ENCODE measurements at regions not wholly inside any gene's neighbourhood (a gene's known extent, or its start where the extent isn't known, plus 50 kb on each side); places are given as distances from the start of the nearest gene placed in this dataset.
A peak's percentile ranks its signal among the peaks of the same experiment; 100 is the strongest.

DNA sequence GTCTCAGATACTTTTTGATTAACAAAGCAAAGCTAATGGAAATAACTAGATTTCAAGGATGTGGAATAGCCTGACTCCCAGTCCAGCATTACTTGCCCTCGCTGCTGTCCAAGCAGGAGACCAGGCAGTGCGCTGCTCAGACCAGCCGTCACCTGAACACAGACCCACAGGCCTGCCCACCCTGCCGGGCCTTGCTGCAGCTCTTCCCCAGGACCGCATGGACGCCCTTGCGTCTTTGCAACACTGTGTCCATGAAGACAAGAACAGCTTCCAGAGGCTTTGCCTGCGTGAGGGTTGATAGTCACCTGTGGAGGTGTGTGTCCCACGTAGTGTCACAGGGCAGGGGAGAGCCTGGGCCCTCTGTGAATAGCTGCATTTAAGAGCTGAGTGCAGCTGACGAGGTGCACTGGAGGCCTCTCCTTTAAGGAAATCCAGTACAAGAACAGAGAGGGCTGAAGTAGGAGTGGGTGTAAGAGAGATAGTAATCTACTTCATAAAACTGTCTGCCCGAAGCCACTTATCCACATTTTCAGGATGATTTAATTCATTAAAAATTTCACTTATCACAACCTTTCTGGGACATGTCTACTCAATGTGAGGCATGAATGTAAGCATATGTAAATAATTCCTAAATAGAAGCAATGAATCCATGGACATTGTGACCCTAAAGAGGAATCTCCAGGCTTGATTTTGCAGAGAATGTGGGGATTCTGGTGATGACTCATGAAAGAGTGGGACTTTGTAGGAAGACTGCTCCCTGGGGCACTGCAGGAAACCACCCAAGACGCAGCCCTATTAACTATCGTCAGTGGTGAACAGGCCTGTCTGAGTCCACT is 176.2 kb upstream of the RAB4A start:
- WGBS, 2 donors: 75 to 79% methylated on average over 13 of the region's 13 CpGs
- H3K4me3 ChIP-seq (ENCODE audit: low read depth, poor library complexity, severe bottlenecking): no peak overlapping the region
- peak in 1 of 2 donors; percentile 83 for DNase-seq (ENCODE audit: low spot score in 2 of 2)
- TF ChIP-seq POLR2A (IDR thresholded peaks at IDR 0.05): no peak
- TF ChIP-seq, protein P1, sequence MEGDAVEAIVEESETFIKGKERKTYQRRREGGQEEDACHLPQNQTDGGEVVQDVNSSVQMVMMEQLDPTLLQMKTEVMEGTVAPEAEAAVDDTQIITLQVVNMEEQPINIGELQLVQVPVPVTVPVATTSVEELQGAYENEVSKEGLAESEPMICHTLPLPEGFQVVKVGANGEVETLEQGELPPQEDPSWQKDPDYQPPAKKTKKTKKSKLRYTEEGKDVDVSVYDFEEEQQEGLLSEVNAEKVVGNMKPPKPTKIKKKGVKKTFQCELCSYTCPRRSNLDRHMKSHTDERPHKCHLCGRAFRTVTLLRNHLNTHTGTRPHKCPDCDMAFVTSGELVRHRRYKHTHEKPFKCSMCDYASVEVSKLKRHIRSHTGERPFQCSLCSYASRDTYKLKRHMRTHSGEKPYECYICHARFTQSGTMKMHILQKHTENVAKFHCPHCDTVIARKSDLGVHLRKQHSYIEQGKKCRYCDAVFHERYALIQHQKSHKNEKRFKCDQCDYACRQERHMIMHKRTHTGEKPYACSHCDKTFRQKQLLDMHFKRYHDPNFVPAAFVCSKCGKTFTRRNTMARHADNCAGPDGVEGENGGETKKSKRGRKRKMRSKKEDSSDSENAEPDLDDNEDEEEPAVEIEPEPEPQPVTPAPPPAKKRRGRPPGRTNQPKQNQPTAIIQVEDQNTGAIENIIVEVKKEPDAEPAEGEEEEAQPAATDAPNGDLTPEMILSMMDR (IDR thresholded peaks at IDR 0.05): no peak
- intact Hi-C loops (cut with DNase I; ENCODE audit: low total_unique reads): no loop called here

DNA sequence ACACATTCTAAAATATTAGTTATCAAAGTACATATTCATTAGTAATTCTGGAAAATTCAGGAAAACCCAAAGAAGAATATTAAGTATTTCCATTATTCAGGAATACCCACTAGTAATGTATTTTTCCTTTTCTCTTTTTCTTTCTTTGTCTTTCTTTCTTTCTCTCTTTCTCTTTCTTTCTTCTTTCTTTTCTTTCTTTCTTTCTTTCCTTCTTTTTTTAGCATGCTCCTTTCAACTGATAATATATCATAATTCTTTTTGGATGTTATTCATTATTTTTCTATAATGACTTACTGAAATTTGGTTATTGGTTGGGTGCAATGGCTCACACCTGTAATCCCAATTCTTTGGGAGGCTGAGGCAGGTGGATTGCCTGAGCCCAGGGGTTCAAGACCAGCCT is 175.6 kb upstream of the RAB4A start:
- no peak overlapping the region for H3K4me3 ChIP-seq (ENCODE audit: low read depth, poor library complexity, severe bottlenecking)
- intact Hi-C loops (cut with DNase I; ENCODE audit: low total_unique reads): no loop called here

DNA sequence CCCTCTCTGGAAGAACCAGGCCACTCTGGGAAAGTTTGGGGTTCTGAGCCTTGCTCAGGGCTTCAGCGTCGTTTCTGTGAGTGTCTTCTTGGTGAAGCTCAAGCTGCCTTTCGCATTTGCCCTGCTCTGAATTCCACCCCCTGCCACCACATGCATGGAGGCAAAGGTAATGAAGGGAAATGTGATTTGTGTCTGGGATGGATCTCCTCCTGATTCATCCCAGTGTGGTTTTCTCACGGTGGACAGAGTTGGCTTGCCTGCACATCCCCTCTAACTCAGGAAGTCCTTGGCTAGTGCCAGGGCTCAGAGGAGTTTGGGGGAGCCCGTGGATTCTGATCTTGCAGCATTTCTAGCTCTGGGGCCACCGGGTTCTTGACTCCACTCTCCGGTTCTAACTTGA is 173.6 kb upstream of the RAB4A start:
- WGBS, 2 donors: 84 to 89% methylated on average over 7 of the region's 7 CpGs
- TF ChIP-seq POLR2A (IDR thresholded peaks at IDR 0.05): no peak
- TF ChIP-seq, protein P1 (IDR thresholded peaks at IDR 0.05): no peak
- H3K4me3 ChIP-seq (ENCODE audit: low read depth, poor library complexity, severe bottlenecking): no peak overlapping the region
- intact Hi-C loops (cut with DNase I; ENCODE audit: low total_unique reads): no loop called here
- peak in 1 of 2 donors; percentile 76 for DNase-seq (ENCODE audit: low spot score in 2 of 2)

More for the DNA sequence above, 175.6 kb upstream of the RAB4A start:
- no peak for DNase-seq (ENCODE audit: low spot score in 2 of 2)
- TF ChIP-seq POLR2A (IDR thresholded peaks at IDR 0.05): no peak
- TF ChIP-seq, protein P1 (IDR thresholded peaks at IDR 0.05): no peak

DNA sequence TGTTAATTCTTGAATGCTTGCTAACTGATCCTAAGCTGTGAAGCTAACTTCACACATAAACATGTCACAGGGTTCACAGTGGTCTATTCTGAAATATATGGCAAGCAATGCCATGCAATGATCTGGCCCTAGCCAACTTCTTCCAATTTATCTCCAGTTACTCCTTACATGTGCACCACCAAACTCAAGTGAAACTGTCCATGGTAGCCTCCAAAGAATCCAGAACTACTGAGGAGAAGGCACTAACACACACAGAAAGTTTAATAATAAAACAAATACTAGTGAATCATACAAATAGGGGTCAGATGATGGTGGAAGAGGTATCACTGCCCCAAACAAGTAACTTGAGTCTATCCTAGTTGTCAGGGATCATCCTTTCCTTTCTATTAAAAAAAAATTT is 172.6 kb upstream of the RAB4A start:
- intact Hi-C loops (cut with DNase I; ENCODE audit: low total_unique reads): no loop called here
- H3K4me3 ChIP-seq (ENCODE audit: low read depth, poor library complexity, severe bottlenecking): no peak overlapping the region
- DNase-seq (ENCODE audit: low spot score in 2 of 2): no peak
- no peak for TF ChIP-seq POLR2A (IDR thresholded peaks at IDR 0.05)
- TF ChIP-seq, protein P1 (IDR thresholded peaks at IDR 0.05): no peak

DNA sequence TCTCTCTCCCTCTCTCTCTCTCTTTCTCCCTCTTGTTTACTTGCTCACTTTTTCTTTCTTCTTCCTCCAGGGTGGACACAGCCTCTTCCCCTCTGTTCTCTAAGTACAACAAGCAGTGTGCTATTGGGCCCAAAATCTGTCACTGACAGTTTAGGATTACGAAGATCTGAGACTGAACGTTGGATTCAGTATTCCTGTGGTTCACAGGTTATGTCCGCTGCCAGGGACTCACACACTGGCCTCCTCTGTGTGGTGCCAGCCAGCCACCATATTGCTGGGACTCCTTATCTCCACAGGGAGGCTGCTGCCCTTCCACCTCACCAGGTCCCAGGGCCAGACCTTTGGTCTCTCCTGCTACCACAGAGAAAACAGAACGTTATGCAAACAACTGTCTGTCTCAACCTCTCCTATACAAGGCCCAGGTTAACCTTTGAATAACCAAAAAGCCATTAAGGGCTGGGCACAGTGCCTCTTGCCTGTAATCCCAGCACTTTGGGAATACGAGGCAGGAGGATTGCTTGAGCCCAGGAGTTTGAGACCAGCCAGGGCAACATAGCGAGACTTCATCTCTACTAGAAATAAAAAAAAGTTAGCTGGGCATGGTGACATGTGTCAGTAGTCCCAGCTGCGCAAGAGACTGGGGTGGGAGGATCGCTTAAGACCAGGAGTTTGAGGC is 171.9 kb upstream of the RAB4A start:
- DNase-seq (ENCODE audit: low spot score in 2 of 2): peak in 1 of 2 donors; percentile 48
- 92 to 94% methylated on average over 8 of the region's 8 CpGs for WGBS, 2 donors
- TF ChIP-seq, protein P1 (IDR thresholded peaks at IDR 0.05): no peak
- TF ChIP-seq POLR2A (IDR thresholded peaks at IDR 0.05): no peak
- intact Hi-C loops (cut with DNase I; ENCODE audit: low total_unique reads): no loop called here
- no peak overlapping the region for H3K4me3 ChIP-seq (ENCODE audit: low read depth, poor library complexity, severe bottlenecking)
